GM11168 (cell line): ENCODE measurements at regions not wholly inside any gene's neighbourhood (a gene's known extent, or its start where the extent isn't known, plus 50 kb on each side); places are given as distances from the start of the nearest gene placed in this dataset.
"Not testable (repeated sequence)": the region's sequence is repeated elsewhere in the genome, so short reads cannot be mapped to it uniquely, and the experiment has no call there.

Experiments used
- in situ Hi-C: fragments of 300-500 bp; cut with MboI; formaldehyde crosslinking; loops from one replicate; pipeline ENCODE4 v1.12.0; 2022; ENCODE audit warnings: low sequenced_read_pairs; ENCODE audit not compliant: unreplicated experiment

DNA sequence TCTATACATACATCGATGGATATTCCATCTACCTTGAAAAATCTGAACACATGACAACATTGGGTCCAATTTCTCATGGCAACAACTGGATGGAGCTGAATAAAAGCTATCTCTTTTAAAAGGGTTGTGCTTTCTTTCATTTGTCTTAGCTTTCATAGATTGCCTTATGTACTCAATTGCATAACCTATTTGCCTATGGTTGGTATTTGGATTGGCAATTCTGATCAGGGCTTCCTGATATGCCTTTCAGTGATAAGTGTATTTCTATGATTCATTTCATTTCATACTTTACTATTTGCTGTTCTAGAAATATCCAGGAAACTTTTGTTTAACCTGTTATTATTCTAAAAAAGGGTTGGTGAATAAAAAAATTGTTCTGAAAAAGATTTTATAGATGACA, 509.9 kb downstream of the GRXCR1 start:
- in situ Hi-C loops: no loop called here

- in situ Hi-C loops: no loop called here
These were observed 518.1 kb downstream of the GRXCR1 start for GRCh38 chr4:43410636-43411035.

GRCh38 chr4:43411226-43411625, 518.7 kb downstream of the GRXCR1 start:
- in situ Hi-C loops: no loop called here

DNA sequence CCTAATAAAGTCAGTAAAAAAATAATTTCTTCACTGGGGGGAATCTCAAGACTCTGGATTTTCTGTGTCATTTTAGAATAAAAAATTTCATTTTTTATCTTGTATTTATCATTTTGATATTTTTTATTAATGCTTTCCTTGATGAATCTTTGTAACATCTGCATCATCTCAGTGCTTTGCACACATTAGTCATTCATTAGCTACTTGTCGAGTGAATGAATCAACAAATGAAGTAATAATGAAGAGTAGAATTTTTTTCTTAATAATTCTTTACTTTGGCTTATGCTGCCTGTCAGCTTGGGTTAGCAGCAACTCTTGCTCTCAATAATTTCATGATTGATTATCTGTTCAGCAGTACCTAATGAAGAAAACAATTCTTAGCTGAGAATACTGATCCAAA, 530.8 kb downstream of the GRXCR1 start:
- in situ Hi-C loops: no loop called here

- in situ Hi-C loops: no loop called here
These were observed 532.7 kb downstream of the GRXCR1 start for GRCh38 chr4:43425206-43425605.

GRCh38 chr4:43435291-43435690, 542.8 kb downstream of the GRXCR1 start:
- in situ Hi-C loops: no loop called here

DNA sequence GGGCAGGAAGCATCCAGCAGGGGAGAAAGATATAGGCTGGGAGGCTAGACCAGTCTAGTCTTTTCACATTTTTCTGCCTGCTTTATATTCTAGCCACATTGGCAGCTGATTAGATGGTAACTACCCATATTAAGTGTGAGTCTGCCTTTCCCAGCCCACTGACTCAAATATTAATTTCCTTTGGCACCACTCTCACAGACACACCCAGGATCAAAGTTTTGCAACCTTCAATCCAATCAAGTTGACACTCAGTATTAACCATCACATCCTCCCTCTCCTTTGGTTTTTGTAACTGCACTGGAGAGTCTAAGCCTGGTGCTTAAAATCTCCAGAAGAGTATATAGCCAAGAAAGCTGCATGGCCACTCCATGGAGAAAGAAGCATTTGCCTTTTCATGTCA, 560.4 kb downstream of the GRXCR1 start:
- in situ Hi-C loops: no loop called here

DNA sequence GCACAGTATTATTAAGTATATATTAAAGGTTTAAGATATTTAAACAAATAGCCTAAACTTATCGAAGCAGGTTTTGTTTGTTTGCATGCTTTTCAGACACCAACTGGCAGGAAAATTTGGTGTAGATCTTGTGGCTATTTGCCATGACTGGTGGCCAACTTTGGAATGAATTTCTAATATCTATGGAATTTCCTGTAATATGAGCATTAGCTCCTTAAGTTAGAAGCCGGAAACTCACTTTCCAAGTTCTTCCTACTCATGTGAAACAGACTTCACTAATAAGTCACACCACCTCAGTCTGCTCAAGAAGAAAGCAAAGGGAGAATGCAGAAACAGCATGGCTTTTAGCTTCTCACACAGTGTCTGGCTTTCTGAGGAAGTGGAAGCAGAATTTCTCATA, 563.9 kb downstream of the GRXCR1 start:
- in situ Hi-C loops: no loop called here

GRCh38 chr4:43457866-43458265, 565.4 kb downstream of the GRXCR1 start:
- in situ Hi-C loops: no loop called here

DNA sequence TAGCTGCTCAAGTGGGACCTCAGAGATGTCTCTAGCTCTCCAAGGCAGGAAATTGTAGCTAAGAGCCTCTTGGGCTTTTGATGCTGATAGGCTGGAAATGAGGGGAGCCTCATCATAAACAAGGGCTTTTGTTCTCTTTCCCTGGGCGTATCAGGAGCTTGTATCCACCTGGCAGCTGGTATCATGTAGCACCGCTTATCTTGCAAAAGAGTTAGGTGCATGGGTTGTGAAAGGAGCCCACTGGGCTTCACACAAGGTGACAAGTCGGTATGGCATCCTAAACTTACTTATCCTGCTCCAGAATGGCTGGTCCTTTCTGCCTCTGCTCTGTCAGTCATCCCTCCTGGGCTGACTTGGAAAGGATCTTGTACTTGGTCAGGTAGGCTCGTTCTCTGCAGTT, 565.8 kb downstream of the GRXCR1 start:
- in situ Hi-C loops: no loop called here

DNA sequence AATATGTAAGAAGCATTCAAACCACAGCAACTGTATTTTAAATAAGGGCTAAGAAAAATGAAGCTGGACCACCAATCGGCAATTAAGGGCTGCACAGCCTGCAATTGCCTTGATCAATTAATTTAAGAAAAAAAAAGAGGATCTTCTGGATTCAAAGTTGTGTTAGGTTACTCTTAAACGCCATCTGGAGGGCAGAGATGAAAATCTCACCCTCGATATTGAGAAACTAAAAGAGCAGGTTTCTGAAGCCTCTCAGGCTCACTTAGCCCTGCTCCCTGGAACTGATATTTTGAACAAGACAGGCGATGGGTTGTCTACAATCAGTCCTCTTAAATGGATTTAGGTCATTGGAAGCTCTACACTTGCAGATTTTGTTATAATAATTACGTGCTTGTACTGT, 579.4 kb downstream of the GRXCR1 start:
- in situ Hi-C loops: no loop called here

GRCh38 chr4:43481526-43481925, 589.0 kb downstream of the GRXCR1 start:
- in situ Hi-C loops: no loop called here

GRCh38 chr4:43485196-43485595, 592.7 kb downstream of the GRXCR1 start:
- in situ Hi-C loops: no loop called here

- in situ Hi-C loops: no loop called here
These were observed 603.7 kb downstream of the GRXCR1 start for GRCh38 chr4:43496188-43496587.

GRCh38 chr4:43496602-43497001, 604.1 kb downstream of the GRXCR1 start:
- in situ Hi-C loops: no loop called here

GRCh38 chr4:43505823-43506222, 613.3 kb downstream of the GRXCR1 start:
- in situ Hi-C loops: not testable (repeated sequence)

DNA sequence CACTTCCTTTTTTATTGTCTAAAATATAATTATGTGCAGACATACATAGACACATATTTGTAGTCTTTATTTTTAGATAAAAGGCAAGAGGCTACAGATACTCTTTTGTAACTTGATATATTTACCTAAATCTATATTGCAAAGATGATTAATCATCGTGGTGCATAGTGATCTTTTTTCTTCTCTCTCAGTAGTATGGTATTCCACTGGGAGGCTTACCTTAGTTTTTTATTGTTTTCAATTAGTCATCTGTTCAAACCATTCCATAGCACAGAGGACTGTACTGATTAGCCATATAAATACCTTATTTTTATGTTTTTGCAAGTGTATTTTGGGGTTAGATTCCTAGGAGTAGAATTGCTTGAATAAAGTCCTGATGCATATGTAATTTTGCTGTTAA, 619.7 kb downstream of the GRXCR1 start:
- in situ Hi-C loops: no loop called here

DNA sequence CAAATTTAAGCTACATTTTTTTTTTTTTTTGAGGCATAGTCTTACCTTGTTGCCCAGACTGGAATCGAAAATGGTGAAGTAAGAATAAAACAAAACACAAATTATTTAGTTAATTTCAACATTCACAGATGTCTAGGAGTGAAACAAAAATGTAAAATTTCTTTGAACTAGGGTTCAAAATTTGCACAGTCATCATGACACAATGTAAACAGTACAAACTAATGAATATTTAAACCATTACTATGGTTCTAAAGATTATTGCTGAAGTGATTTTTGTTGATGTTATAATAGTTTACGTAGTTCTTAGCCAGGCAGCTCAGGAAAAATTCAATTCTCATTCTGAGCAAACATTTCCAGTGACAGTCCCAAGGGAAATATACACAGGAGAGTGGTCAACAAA, 633.1 kb downstream of the GRXCR1 start:
- in situ Hi-C loops: no loop called here

DNA sequence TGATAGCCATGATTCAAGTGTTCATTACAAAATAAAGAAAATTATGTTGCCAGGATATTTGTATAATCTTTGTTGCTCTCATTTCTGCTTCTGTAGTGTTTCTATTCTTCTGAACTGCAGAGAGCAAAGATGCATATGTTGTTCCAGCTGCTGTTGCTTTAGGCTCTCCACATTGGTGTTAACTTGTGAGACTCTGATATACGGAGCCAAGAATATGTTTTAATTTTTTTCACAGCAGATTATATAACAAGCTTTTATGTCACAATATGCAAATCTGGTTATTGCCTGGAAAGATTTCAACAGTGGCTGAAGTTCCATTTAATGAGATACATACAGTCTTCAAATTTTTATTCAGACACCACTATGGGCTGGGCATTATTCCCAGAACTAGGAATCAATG, 655.0 kb downstream of the GRXCR1 start:
- in situ Hi-C loops: no loop called here

GRCh38 chr4:43550981-43551627, 658.6 kb downstream of the GRXCR1 start:
- in situ Hi-C loops: no loop called here

DNA sequence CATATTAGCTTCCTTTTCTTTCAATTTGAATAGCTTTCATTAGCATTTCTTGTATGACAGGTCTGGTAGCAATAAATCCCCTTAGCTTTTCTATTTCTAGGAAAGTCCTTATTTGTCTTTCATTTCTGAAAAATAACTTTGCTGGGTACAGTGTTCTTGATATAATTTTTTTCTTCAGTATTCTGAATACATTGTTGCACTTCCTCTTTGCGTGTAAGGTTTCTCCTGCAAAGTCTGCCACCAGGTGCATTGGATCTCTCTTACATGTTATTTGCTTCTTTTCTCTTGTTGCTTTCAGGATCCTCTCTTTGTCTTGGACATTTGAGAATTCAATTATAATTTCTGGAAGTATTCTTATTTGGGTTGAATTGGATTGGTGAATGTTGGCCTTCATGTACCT, 663.7 kb downstream of the GRXCR1 start:
- in situ Hi-C loops: no loop called here

DNA sequence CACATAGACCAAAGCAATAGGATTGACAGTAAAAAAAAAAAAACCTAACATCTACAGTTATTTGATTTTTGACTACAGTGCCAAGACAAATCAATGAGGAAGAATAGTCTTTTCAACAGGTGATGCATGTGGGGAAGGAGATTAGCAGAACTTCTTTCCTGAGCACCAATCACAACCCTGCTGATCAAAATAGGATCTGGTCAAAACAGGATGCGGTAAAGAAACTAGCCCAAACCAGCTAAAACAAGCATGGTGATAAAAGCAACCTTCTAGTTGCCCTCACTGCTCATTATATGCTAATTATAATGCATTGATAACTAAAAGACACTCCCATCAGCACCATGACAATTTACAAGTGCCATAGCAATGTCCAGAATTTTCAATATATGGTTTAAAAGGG, 667.5 kb downstream of the GRXCR1 start:
- in situ Hi-C loops: no loop called here

DNA sequence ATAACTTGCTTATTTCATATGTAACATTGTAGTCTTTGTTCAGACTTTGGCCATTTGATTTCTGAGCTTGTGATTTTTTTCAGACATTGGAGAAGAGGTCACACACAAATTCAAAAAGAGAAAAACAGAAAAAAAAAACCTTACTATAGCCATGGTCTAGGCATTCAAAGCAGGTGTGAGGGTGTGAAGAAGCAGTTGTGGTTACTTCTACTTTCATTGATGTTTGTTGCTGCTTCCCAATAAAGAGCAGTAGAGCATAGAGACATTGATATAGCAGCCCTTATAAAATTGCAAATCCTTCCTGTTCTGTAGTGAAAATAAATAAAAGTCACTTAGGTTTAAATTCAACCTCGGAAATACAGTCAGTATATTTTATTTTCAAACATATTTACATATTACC, 671.6 kb downstream of the GRXCR1 start:
- in situ Hi-C loops: no loop called here
